OCI-M2 (cell line): ENCODE measurements at regions not wholly inside any gene's neighbourhood (a gene's known extent, or its start where the extent isn't known, plus 50 kb on each side); places are given as distances from the start of the nearest gene placed in this dataset.

Experiments used
- DNase-seq: peaks from one replicate; lab custom pipeline; 2025; ENCODE audit not compliant: unreplicated experiment; lab: John Stamatoyannopoulos, UW

DNA sequence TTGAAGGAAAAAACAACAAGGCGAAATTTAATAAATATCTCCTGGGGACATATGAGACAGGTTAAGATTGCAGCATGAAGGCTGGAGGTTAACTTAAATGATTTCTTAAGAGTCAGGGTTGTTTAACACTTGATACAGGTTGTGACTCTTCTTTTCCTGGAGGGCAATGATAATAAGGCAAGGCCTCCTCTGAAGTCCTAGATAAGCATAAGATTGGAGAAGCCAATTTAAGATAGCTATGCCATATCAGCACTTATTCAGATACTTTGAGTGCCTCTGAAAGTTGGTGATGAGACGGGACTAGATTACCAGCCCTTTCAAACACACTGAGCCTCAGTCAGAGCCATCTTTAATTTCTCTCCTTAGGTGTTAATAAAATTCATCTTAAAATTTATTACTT is 350.8 kb downstream of the FBXO8 start:
- DNase-seq: no peak

DNA sequence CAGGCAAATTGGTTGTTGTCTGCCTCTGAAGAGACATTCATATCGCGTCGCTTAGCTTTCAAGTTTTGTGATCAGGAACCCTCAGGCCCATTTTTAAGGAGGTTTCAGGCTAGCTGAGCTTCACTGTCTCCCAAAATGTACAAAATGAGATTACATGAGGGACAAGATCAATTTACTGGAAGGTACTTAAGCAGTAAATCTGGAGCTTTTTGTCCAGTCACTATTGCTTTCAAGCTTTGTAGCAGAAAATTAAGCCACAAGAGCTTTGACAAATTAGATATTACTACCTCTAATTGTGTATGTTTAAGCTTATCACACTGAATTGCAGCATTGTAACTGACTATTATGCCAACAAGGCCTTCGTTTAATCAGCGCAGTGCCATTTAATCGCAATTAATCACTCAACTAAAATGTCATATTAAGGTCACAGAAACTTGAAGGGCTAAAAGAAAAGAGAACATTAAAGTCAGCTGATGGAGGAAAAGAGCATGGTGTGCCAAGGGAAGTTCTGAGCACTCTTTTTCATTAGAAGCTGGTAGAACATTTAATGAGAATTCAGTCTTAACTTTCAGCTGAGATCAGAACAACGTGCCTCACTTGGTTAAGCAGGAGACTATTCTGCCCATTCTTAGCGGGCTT is 353.0 kb downstream of the FBXO8 start:
- no peak for DNase-seq

GRCh38 chr4:173929921-173930320 is 353.5 kb downstream of the FBXO8 start:
- DNase-seq: no peak

- DNase-seq: no peak
Observed at GRCh38 chr4:173924561-173924960, 358.9 kb downstream of the FBXO8 start.

GRCh38 chr4:173919861-173920260 is 363.6 kb downstream of the FBXO8 start:
- DNase-seq: no peak

DNA sequence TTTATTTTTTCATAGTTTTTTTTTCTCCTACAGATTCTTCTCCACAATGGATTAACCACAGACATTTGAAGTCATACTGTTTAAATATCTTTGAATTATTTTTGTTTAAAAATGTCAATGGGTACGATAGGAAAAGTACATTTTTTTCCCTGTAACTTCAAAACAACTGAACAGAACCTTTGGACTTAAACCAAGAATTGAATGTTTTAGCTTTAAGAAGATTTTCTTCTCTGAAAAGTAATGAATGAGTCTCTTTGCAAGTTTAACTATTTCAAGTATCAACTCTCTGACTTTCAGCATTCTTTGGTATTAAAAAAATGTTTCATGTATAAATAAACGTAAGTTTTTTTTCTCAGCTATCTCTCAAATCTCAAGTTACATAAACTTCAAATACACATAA is 364.3 kb downstream of the FBXO8 start:
- DNase-seq: no peak

GRCh38 chr4:173917255-173917960 is 366.1 kb downstream of the FBXO8 start:
- no peak for DNase-seq

GRCh38 chr4:173913496-173913895 is 370.0 kb downstream of the FBXO8 start:
- no peak for DNase-seq

- no peak for DNase-seq
Observed at GRCh38 chr4:173912384-173912783, 371.1 kb downstream of the FBXO8 start.

DNA sequence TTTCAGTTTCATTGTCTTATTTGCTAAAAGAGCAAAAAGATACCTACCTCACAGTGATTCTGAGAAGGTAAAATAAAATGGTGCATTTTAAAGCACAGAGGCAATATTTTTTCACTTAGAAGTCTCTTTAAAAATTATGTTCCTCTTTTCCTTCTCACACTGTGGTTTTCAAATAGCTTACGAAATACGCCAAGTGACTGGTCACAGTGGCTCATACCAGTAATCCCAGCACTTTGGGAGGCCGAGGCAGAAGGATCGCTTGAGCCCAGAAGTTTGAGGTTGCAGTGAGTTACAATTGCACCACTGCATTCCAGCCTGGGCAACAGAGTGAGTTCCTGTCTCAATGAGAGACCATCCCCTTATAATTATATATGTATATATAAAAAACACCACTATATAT is 372.6 kb downstream of the FBXO8 start:
- DNase-seq: no peak

GRCh38 chr4:173909294-173909693 is 374.2 kb downstream of the FBXO8 start:
- no peak for DNase-seq

GRCh38 chr4:173899813-173900212 is 369.8 kb upstream of the HAND2 start:
- no peak for DNase-seq

GRCh38 chr4:173891072-173891471 is 361.0 kb upstream of the HAND2 start:
- no peak for DNase-seq

GRCh38 chr4:173883821-173884220 is 353.8 kb upstream of the HAND2 start:
- no peak for DNase-seq

- no peak for DNase-seq
Observed at GRCh38 chr4:173880897-173881296, 350.9 kb upstream of the HAND2 start.

DNA sequence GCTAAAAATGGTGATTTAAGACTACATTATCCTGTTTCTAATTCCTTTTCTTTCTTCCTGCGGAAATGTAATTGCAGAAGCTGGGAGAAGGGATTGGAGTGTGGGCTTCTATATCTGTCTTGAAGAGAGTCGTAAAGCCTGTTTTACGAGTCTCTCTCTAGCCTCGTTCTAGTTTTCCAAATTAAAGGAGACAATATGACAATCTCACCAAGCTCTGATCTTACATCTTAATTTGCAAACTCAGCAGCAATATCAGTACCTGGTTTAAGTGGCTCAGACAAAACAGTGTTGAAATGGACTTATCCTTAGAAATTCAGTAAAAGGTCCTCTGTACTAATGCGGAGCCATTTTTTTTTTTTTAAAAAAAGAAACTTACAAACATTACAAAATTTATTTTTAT is 349.5 kb upstream of the HAND2 start:
- no peak for DNase-seq

GRCh38 chr4:173878701-173879100 is 348.7 kb upstream of the HAND2 start:
- no peak for DNase-seq

- DNase-seq: no peak
Observed at GRCh38 chr4:173871643-173872042, 341.6 kb upstream of the HAND2 start.

DNA sequence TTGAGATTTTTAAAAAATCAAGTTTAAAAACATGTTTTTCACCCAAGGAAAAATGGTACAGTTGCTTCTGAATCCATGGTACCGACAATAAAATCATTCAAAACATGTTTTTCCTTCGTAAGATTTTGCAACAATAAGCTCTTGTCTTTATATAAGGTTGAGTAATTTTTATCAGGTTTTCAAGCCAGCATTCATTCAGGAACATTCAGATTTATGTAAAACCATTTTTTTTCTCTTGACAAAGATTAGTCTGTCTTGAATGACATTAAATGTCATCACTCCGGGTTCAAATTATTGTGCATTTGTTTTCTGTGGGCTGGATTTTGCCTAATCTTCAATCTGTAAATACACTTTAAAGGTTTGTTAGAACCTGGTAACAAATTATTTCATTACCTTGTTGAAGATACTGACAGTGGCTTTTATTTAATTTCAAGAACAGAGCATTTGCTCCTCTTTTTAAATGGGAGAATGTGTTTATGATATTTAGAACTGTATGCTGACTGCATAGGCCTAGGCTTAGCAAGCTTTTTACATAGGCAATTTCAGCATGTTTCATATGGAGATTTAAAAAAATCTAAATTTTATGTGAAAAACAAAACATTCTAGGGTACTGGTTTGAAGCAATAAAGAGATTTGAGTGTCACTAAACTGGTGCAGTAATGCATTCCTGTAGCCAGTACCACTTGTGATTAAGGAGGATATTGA is 336.4 kb upstream of the HAND2 start:
- no peak for DNase-seq

- DNase-seq: no peak
Observed at GRCh38 chr4:173862754-173863153, 332.7 kb upstream of the HAND2 start.

DNA sequence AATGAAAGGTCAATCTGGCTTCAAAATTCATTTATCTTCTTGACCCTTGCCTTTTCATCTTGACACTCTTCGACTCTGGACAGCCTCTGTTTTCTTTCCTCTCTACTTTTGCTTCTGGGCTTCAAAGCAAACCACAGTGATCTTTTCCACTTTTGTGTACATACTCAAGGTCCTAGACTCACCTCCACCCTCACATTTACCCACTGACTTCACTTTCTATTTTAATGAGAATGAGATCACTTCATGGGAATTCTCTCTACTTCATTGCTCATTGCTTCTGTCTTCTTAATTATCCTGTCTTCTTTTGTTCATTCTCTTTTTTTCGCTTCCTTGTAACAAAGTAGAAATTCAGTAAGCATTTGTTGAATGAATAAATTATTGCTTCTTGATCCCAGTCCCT is 330.1 kb upstream of the HAND2 start:
- DNase-seq: no peak

GRCh38 chr4:173859091-173859713 is 329.2 kb upstream of the HAND2 start:
- DNase-seq: no peak
